NCI-H2196 (cell line): ENCODE measurements at regions not wholly inside any gene's neighbourhood (a gene's known extent, or its start where the extent isn't known, plus 50 kb on each side); places are given as distances from the start of the nearest gene placed in this dataset.

Source experiments
- DNase-seq: peaks from one replicate; lab custom pipeline; 2025; ENCODE audit not compliant: unreplicated experiment; lab: John Stamatoyannopoulos, UW

- no peak for DNase-seq
These were observed 50.7 kb downstream of the ARHGAP35 start for GRCh38 chr19:46911456-46911855.

- no peak for DNase-seq
These were observed 52.5 kb downstream of the ARHGAP35 start for GRCh38 chr19:46913198-46913851.

GRCh38 chr19:46913852-46914430 is 53.1 kb downstream of the ARHGAP35 start:
- peak; percentile 23 for DNase-seq

GRCh38 chr19:46915386-46915785 is 54.6 kb downstream of the ARHGAP35 start:
- DNase-seq, result no peak

- DNase-seq, result no peak
These were observed 56.2 kb downstream of the ARHGAP35 start for GRCh38 chr19:46917002-46917401.

- no peak for DNase-seq
These were observed 58.5 kb downstream of the ARHGAP35 start for GRCh38 chr19:46919324-46919723.

- DNase-seq, result no peak
These were observed 59.6 kb downstream of the ARHGAP35 start for GRCh38 chr19:46920362-46920761.

GRCh38 chr19:46921071-46921470 is 60.3 kb downstream of the ARHGAP35 start:
- no peak for DNase-seq

- no peak for DNase-seq
These were observed 61.7 kb downstream of the ARHGAP35 start for GRCh38 chr19:46922465-46922864.

GRCh38 chr19:46924874-46925547 is 64.2 kb downstream of the ARHGAP35 start:
- no peak for DNase-seq

- DNase-seq, result no peak
These were observed 64.8 kb downstream of the ARHGAP35 start for GRCh38 chr19:46925548-46925950.

GRCh38 chr19:46926170-46927071 is 65.6 kb downstream of the ARHGAP35 start:
- DNase-seq, result no peak

GRCh38 chr19:46927106-46927505 is 66.3 kb downstream of the ARHGAP35 start:
- DNase-seq, result no peak

- DNase-seq, result no peak
These were observed 67.1 kb downstream of the ARHGAP35 start for GRCh38 chr19:46927893-46928292.

GRCh38 chr19:46928951-46929350 is 68.2 kb downstream of the ARHGAP35 start:
- DNase-seq, result no peak

- no peak for DNase-seq
These were observed 70.4 kb downstream of the ARHGAP35 start for GRCh38 chr19:46931202-46931601.

GRCh38 chr19:46932346-46932745 is 71.5 kb downstream of the ARHGAP35 start:
- DNase-seq, result no peak

GRCh38 chr19:46935066-46935663 is 74.4 kb downstream of the ARHGAP35 start:
- DNase-seq, result no peak

GRCh38 chr19:46943150-46943946 is 76.3 kb upstream of the NPAS1 start:
- no peak for DNase-seq

- DNase-seq, result no peak
These were observed 75.4 kb upstream of the NPAS1 start for GRCh38 chr19:46944123-46944748.
